GM18498 (cell line): ENCODE measurements at regions not wholly inside any gene's neighbourhood (a gene's known extent, or its start where the extent isn't known, plus 50 kb on each side); places are given as distances from the start of the nearest gene placed in this dataset.

Experiments
- ATAC-seq: cut with Tn5 transposase; IDR thresholded peaks from one replicate; pipeline ENCODE4 v1.9.1; 2021; ENCODE audit warnings: mild to moderate bottlenecking, moderate library complexity; ENCODE audit not compliant: unreplicated experiment

- ATAC-seq, result no peak
Measured at GRCh38 chr16:48949636-48950035, 332.0 kb downstream of the CBLN1 start.

- no peak for ATAC-seq
Measured at GRCh38 chr16:48948911-48949310, 332.7 kb downstream of the CBLN1 start.

GRCh38 chr16:48947371-48947713 is 334.3 kb downstream of the CBLN1 start:
- ATAC-seq, result no peak

GRCh38 chr16:48946686-48947370 is 334.8 kb downstream of the CBLN1 start:
- no peak for ATAC-seq

GRCh38 chr16:48942996-48943395 is 333.0 kb upstream of the N4BP1 start:
- no peak for ATAC-seq

GRCh38 chr16:48936811-48937210 is 326.8 kb upstream of the N4BP1 start:
- no peak for ATAC-seq

- ATAC-seq, result no peak
Measured at GRCh38 chr16:48932216-48932855, 322.4 kb upstream of the N4BP1 start.

GRCh38 chr16:48930951-48931553 is 321.1 kb upstream of the N4BP1 start:
- no peak for ATAC-seq

- ATAC-seq, result no peak
Measured at GRCh38 chr16:48919791-48920190, 309.8 kb upstream of the N4BP1 start.

GRCh38 chr16:48918520-48919258 is 308.7 kb upstream of the N4BP1 start:
- ATAC-seq, result no peak

GRCh38 chr16:48916566-48916965 is 306.6 kb upstream of the N4BP1 start:
- no peak for ATAC-seq

- ATAC-seq, result no peak
Measured at GRCh38 chr16:48914070-48914469, 304.1 kb upstream of the N4BP1 start.

GRCh38 chr16:48913384-48913783 is 303.4 kb upstream of the N4BP1 start:
- no peak for ATAC-seq

- ATAC-seq, result no peak
Measured at GRCh38 chr16:48912360-48912759, 302.4 kb upstream of the N4BP1 start.

GRCh38 chr16:48911700-48912099 is 301.7 kb upstream of the N4BP1 start:
- no peak for ATAC-seq

- ATAC-seq, result no peak
Measured at GRCh38 chr16:48910214-48910613, 300.2 kb upstream of the N4BP1 start.

- no peak for ATAC-seq
Measured at GRCh38 chr16:48909231-48909630, 299.3 kb upstream of the N4BP1 start.

GRCh38 chr16:48907906-48908634 is 298.1 kb upstream of the N4BP1 start:
- no peak for ATAC-seq

- ATAC-seq, result no peak
Measured at GRCh38 chr16:48905632-48906505, 295.9 kb upstream of the N4BP1 start.

GRCh38 chr16:48904333-48904732 is 294.4 kb upstream of the N4BP1 start:
- no peak for ATAC-seq
